ENCODE measurements at regions not wholly inside any gene's neighbourhood (a gene's known extent, or its start where the extent isn't known, plus 50 kb on each side); places are given as distances from the start of the nearest gene placed in this dataset.
"Not testable (repeated sequence)": the region's sequence is repeated elsewhere in the genome, so short reads cannot be mapped to it uniquely, and the experiment has no call there.

- TF ChIP-seq REST (IDR thresholded peaks at IDR 0.05; ENCODE audit: low read depth, low read length) (no peak), GATA2 (CRISPR knock-in tag; IDR thresholded peaks at IDR 0.05) (no peak), RAD21 (IDR thresholded peaks at IDR 0.05; ENCODE audit: low read length) (no peak), SMC3 (IDR thresholded peaks at IDR 0.05; ENCODE audit: low read depth, low read length) (no peak), EP300 (IDR thresholded peaks at IDR 0.05; ENCODE audit: borderline replicate concordance in 1 of 2, low read depth in 1 of 2, low read length in 1 of 2) (no peak), MEF2A (IDR thresholded peaks at IDR 0.05; ENCODE audit: borderline replicate concordance, low read depth) (no peak)
Observed at GRCh38 chr13:71209217-71209616, 657.8 kb downstream of the DACH1 start (continued).

- H3K36me3 ChIP-seq (replicated peaks in 1 of 2; ENCODE audit: control insufficient read depth in 1 of 2, insufficient read depth in 2 of 2, low read length in 1 of 2); DNase-seq; CTCF ChIA-PET; H4K20me1 ChIP-seq (ENCODE audit: insufficient read depth); H3K79me2 ChIP-seq (ENCODE audit: insufficient read depth); POLR2A ChIA-PET; H3K9ac ChIP-seq; H3K4me2 ChIP-seq; H3K27ac ChIP-seq (ENCODE audit: low read depth in 2 of 2, low read length in 1 of 2); H3K9me2 ChIP-seq; H2AFZ ChIP-seq (ENCODE audit: low read depth); H3K4me1 ChIP-seq (ENCODE audit: control insufficient read depth in 1 of 2, insufficient read depth in 2 of 2, low read depth in 1 of 2, low read length in 1 of 2); H3K4me3 ChIP-seq (ENCODE audit: low read depth in 2 of 2, low read length in 1 of 2); H3K9me3 ChIP-seq; H3F3A ChIP-seq (replicated peaks; ENCODE audit: insufficient read depth); H3K27me3 ChIP-seq (ENCODE audit: insufficient read depth): not testable (repeated sequence)
- no CpG with 5 or more reads among the region's 7 CpGs for WGBS (ENCODE audit: low lambda C conversion rate)
Observed at GRCh38 chr13:71184583-71184982, 682.4 kb downstream of the DACH1 start.

- H3F3A ChIP-seq (replicated peaks; ENCODE audit: insufficient read depth); H3K27ac ChIP-seq (ENCODE audit: low read depth in 2 of 2, low read length in 1 of 2); H3K4me2 ChIP-seq; H3K9me2 ChIP-seq; H3K9me3 ChIP-seq; H3K4me3 ChIP-seq (ENCODE audit: low read depth in 2 of 2, low read length in 1 of 2); H2AFZ ChIP-seq (ENCODE audit: low read depth); POLR2A ChIA-PET; CTCF ChIA-PET; H3K79me2 ChIP-seq (ENCODE audit: insufficient read depth); H3K36me3 ChIP-seq (replicated peaks in 1 of 2; ENCODE audit: control insufficient read depth in 1 of 2, insufficient read depth in 2 of 2, low read length in 1 of 2); H4K20me1 ChIP-seq (ENCODE audit: insufficient read depth); H3K4me1 ChIP-seq (ENCODE audit: control insufficient read depth in 1 of 2, insufficient read depth in 2 of 2, low read depth in 1 of 2, low read length in 1 of 2); H3K27me3 ChIP-seq (ENCODE audit: insufficient read depth); DNase-seq; H3K9ac ChIP-seq: not testable (repeated sequence)
- 7% methylated on average over 1 of the region's 1 CpG for WGBS (ENCODE audit: low lambda C conversion rate)
Observed at GRCh38 chr13:71183352-71183751, 683.7 kb downstream of the DACH1 start.

- ChIA-PET CTCF (interaction anchor here (1.0 kb wide), 1 partner anchor 64 kb away, joined by 3 read pairs; no protein-coding TSS in a partner anchor), POLR2A (no interaction called here)
- Histone ChIP-seq H4K20me1 (ENCODE audit: insufficient read depth) (no peaks in the 10 kb centered on the region), H3K4me1 (ENCODE audit: control insufficient read depth in 1 of 2, insufficient read depth in 2 of 2, low read depth in 1 of 2, low read length in 1 of 2) (no peaks in the 10 kb centered on the region; a peak in 1 of 4 replicates), H3K4me3 (ENCODE audit: low read depth in 2 of 2, low read length in 1 of 2) (no peak overlapping the region), H3K4me2 (no peak overlapping the region), H3K27me3 (ENCODE audit: insufficient read depth) (no peaks in the 10 kb centered on the region), H3K79me2 (ENCODE audit: insufficient read depth) (no peaks in the 10 kb centered on the region), H3F3A (replicated peaks; ENCODE audit: insufficient read depth) (no peaks in the 10 kb centered on the region), H3K9me2 (no peaks in the 10 kb centered on the region), H3K9ac (no peak overlapping the region), H3K9me3 (no peaks in the 10 kb centered on the region), H3K27ac (ENCODE audit: low read depth in 2 of 2, low read length in 1 of 2) (no peak overlapping the region), H3K36me3 (replicated peaks in 1 of 2; ENCODE audit: control insufficient read depth in 1 of 2, insufficient read depth in 2 of 2, low read length in 1 of 2) (no peaks in the 10 kb centered on the region), H2AFZ (ENCODE audit: low read depth) (no peak overlapping the region)
- WGBS (ENCODE audit: low lambda C conversion rate): 69% methylated on average over 4 of the region's 4 CpGs
- DNase-seq: no peak
- TF ChIP-seq RAD21 (IDR thresholded peaks at IDR 0.05; ENCODE audit: low read length): no peak
- no peak for TF ChIP-seq POLR2AphosphoS5 (IDR thresholded peaks at IDR 0.05; ENCODE audit: low read depth, low read length)
- TF ChIP-seq RCOR1 (IDR thresholded peaks at IDR 0.05; ENCODE audit: low read length): no peak
- no peak for TF ChIP-seq NRF1 (IDR thresholded peaks at IDR 0.05; ENCODE audit: low read depth, low read length)
- no peak for TF ChIP-seq CTCF (IDR thresholded peaks at IDR 0.05)
- no peak for TF ChIP-seq NFIC (IDR thresholded peaks at IDR 0.05; ENCODE audit: borderline replicate concordance)
- no peak for TF ChIP-seq MXI1 (IDR thresholded peaks at IDR 0.05; ENCODE audit: low read depth, low read length)
- no peak for TF ChIP-seq IRF3 (IDR thresholded peaks at IDR 0.05; ENCODE audit: low read depth, low read length)
- TF ChIP-seq GABPA (IDR thresholded peaks at IDR 0.05; ENCODE audit: low read depth): no peak
- TF ChIP-seq FOXM1 (IDR thresholded peaks at IDR 0.05; ENCODE audit: low read depth): no peak
- no peak for TF ChIP-seq EP300 (IDR thresholded peaks at IDR 0.05; ENCODE audit: borderline replicate concordance in 1 of 2, low read depth in 1 of 2, low read length in 1 of 2)
Observed at GRCh38 chr13:71171740-71172139, 695.3 kb downstream of the DACH1 start.
